ENCODE measurements at regions not wholly inside any gene's neighbourhood (a gene's known extent, or its start where the extent isn't known, plus 50 kb on each side); places are given as distances from the start of the nearest gene placed in this dataset.

DNA sequence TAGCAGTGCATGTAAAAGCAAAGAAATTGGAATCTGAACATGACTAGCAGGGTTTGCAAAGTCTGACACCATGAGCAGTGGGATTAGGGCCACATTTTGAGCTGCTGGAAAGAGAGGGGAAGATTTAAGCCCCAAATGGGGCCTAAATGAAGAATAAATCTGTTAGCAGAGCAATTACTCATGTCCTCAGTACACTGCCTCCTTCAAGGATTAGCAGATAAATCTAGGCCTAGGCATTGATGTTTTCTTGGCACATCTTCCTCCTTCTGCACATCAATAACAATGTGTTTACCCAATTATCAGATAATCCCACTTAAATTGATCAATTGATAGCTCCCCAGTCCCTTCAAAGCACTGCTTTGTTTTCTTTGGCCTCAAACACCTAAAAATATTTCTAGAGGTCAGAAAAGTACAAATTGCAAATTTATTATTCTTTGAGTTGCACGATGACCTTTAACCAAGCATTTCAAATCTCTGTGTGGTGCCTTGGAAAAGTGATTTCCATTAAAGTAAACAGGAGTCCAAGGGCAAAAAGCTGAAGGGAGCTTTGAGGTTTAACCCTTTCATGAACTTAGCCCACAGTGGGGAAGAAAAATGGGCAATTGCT, 514.7 kb upstream of the CHORDC1 start:
- WGBS (ENCODE audit: low lambda C conversion rate) = 13% methylated on average over 1 of the region's 1 CpG
- H4K20me1 ChIP-seq (ENCODE audit: insufficient read depth) = no peaks in the 10 kb centered on the region
- no peaks in the 10 kb centered on the region for H3F3A ChIP-seq (replicated peaks; ENCODE audit: insufficient read depth)
- no peak overlapping the region for H3K27ac ChIP-seq (ENCODE audit: low read depth in 2 of 2, low read length in 1 of 2)
- no peaks in the 10 kb centered on the region for H3K36me3 ChIP-seq (replicated peaks in 1 of 2; ENCODE audit: control insufficient read depth in 1 of 2, insufficient read depth in 2 of 2, low read length in 1 of 2)
- no peaks in the 10 kb centered on the region for H3K9me3 ChIP-seq
- no peaks in the 10 kb centered on the region for H3K27me3 ChIP-seq (ENCODE audit: insufficient read depth)
- TF ChIP-seq GABPA (IDR thresholded peaks at IDR 0.05; ENCODE audit: low read depth) = no peak
- TF ChIP-seq, protein P1, sequence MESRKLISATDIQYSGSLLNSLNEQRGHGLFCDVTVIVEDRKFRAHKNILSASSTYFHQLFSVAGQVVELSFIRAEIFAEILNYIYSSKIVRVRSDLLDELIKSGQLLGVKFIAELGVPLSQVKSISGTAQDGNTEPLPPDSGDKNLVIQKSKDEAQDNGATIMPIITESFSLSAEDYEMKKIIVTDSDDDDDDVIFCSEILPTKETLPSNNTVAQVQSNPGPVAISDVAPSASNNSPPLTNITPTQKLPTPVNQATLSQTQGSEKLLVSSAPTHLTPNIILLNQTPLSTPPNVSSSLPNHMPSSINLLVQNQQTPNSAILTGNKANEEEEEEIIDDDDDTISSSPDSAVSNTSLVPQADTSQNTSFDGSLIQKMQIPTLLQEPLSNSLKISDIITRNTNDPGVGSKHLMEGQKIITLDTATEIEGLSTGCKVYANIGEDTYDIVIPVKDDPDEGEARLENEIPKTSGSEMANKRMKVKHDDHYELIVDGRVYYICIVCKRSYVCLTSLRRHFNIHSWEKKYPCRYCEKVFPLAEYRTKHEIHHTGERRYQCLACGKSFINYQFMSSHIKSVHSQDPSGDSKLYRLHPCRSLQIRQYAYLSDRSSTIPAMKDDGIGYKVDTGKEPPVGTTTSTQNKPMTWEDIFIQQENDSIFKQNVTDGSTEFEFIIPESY (IDR thresholded peaks at IDR 0.05; ENCODE audit: borderline replicate concordance, low read depth) = no peak
- no peak for TF ChIP-seq SIN3A (IDR thresholded peaks at IDR 0.05; ENCODE audit: borderline replicate concordance, low read depth, low read length)
- TF ChIP-seq RCOR1 (IDR thresholded peaks at IDR 0.05; ENCODE audit: low read length) = no peak
- TF ChIP-seq FOXJ3 (CRISPR knock-in tag; IDR thresholded peaks at IDR 0.05) = no peak
- no peak for TF ChIP-seq ELF1 (IDR thresholded peaks at IDR 0.05)
- TF ChIP-seq SMC3 (IDR thresholded peaks at IDR 0.05; ENCODE audit: low read depth, low read length) = no peak
- no peak for TF ChIP-seq NRF1 (IDR thresholded peaks at IDR 0.05; ENCODE audit: low read depth, low read length)
- TF ChIP-seq, protein P2, sequence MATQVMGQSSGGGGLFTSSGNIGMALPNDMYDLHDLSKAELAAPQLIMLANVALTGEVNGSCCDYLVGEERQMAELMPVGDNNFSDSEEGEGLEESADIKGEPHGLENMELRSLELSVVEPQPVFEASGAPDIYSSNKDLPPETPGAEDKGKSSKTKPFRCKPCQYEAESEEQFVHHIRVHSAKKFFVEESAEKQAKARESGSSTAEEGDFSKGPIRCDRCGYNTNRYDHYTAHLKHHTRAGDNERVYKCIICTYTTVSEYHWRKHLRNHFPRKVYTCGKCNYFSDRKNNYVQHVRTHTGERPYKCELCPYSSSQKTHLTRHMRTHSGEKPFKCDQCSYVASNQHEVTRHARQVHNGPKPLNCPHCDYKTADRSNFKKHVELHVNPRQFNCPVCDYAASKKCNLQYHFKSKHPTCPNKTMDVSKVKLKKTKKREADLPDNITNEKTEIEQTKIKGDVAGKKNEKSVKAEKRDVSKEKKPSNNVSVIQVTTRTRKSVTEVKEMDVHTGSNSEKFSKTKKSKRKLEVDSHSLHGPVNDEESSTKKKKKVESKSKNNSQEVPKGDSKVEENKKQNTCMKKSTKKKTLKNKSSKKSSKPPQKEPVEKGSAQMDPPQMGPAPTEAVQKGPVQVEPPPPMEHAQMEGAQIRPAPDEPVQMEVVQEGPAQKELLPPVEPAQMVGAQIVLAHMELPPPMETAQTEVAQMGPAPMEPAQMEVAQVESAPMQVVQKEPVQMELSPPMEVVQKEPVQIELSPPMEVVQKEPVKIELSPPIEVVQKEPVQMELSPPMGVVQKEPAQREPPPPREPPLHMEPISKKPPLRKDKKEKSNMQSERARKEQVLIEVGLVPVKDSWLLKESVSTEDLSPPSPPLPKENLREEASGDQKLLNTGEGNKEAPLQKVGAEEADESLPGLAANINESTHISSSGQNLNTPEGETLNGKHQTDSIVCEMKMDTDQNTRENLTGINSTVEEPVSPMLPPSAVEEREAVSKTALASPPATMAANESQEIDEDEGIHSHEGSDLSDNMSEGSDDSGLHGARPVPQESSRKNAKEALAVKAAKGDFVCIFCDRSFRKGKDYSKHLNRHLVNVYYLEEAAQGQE (IDR thresholded peaks at IDR 0.05; ENCODE audit: low read depth, low read length) = no peak
- no peak overlapping the region for H2AFZ ChIP-seq (ENCODE audit: low read depth)
- H3K9ac ChIP-seq = no peak overlapping the region
- no peak overlapping the region for H3K4me3 ChIP-seq (ENCODE audit: low read depth in 2 of 2, low read length in 1 of 2)
- no peak overlapping the region for H3K4me2 ChIP-seq
- no peaks in the 10 kb centered on the region for H3K4me1 ChIP-seq (ENCODE audit: control insufficient read depth in 1 of 2, insufficient read depth in 2 of 2, low read depth in 1 of 2, low read length in 1 of 2)
- H3K9me2 ChIP-seq = no peaks in the 10 kb centered on the region
- POLR2A ChIA-PET = no interaction called here
- no peaks in the 10 kb centered on the region for H3K79me2 ChIP-seq (ENCODE audit: insufficient read depth)
- CTCF ChIA-PET = no interaction called here
- DNase-seq = no peak

DNA sequence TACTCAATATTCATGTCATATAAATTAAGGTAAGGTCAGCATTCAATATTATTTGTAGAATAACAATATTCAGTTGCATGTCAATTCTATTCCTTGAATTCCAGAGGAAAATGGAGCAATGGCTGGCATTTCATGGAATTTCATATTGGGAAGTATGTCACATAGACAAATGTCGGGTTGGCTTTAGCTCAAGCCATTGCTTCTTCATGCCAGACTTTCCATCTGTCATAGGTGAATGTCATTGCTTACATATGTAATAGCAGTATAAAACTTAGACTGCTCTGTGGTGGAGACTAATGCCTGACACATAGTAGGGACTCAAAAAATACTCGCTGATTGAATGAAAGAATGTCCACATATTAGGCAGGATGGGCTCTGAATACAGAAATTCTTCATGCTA, 509.6 kb upstream of the CHORDC1 start:
- WGBS (ENCODE audit: low lambda C conversion rate) = 33% methylated on average over 2 of the region's 2 CpGs
- no peak overlapping the region for H3K27ac ChIP-seq (ENCODE audit: low read depth in 2 of 2, low read length in 1 of 2)
- no peak for TF ChIP-seq GATA2 (CRISPR knock-in tag; IDR thresholded peaks at IDR 0.05)
- TF ChIP-seq GABPA (IDR thresholded peaks at IDR 0.05; ENCODE audit: low read depth) = no peak
- no peak for TF ChIP-seq YY1 (IDR thresholded peaks at IDR 0.05; ENCODE audit: low read depth)
- TF ChIP-seq MEF2A (IDR thresholded peaks at IDR 0.05; ENCODE audit: borderline replicate concordance, low read depth) = no peak
- no peak for TF ChIP-seq FOXM1 (IDR thresholded peaks at IDR 0.05; ENCODE audit: low read depth)
- TF ChIP-seq RFX5 (IDR thresholded peaks at IDR 0.05; ENCODE audit: low read length) = no peak
- TF ChIP-seq RCOR1 (IDR thresholded peaks at IDR 0.05; ENCODE audit: low read length) = no peak
- no peak for TF ChIP-seq MXI1 (IDR thresholded peaks at IDR 0.05; ENCODE audit: low read depth, low read length)
- TF ChIP-seq, protein P2 (IDR thresholded peaks at IDR 0.05; ENCODE audit: low read depth, low read length) = no peak
- TF ChIP-seq FOSL2 (IDR thresholded peaks at IDR 0.05; ENCODE audit: borderline replicate concordance, low read depth) = no peak
- no peak for TF ChIP-seq ELF1 (IDR thresholded peaks at IDR 0.05)
- no peak for TF ChIP-seq RXRA (IDR thresholded peaks at IDR 0.05; ENCODE audit: borderline replicate concordance, low read depth)

More for the DNA sequence above, 509.6 kb upstream of the CHORDC1 start:
- Histone ChIP-seq H3K4me1 (ENCODE audit: control insufficient read depth in 1 of 2, insufficient read depth in 2 of 2, low read depth in 1 of 2, low read length in 1 of 2) (no peaks in the 10 kb centered on the region), H4K20me1 (ENCODE audit: insufficient read depth) (no peaks in the 10 kb centered on the region), H3K27me3 (ENCODE audit: insufficient read depth) (no peaks in the 10 kb centered on the region), H3K36me3 (replicated peaks in 1 of 2; ENCODE audit: control insufficient read depth in 1 of 2, insufficient read depth in 2 of 2, low read length in 1 of 2) (no peaks in the 10 kb centered on the region), H3K4me3 (ENCODE audit: low read depth in 2 of 2, low read length in 1 of 2) (no peak overlapping the region), H3K9me3 (no peaks in the 10 kb centered on the region), H3K79me2 (ENCODE audit: insufficient read depth) (no peaks in the 10 kb centered on the region), H3K9me2 (no peaks in the 10 kb centered on the region), H3K4me2 (no peak overlapping the region), H2AFZ (ENCODE audit: low read depth) (no peak overlapping the region), H3F3A (replicated peaks; ENCODE audit: insufficient read depth) (no peaks in the 10 kb centered on the region), H3K9ac (no peak overlapping the region)
- CTCF ChIA-PET = no interaction called here
- no peak for DNase-seq
- POLR2A ChIA-PET = no interaction called here

All from SK-N-SH (cell line).